ENCODE measurements at regions not wholly inside any gene's neighbourhood (a gene's known extent, or its start where the extent isn't known, plus 50 kb on each side); places are given as distances from the start of the nearest gene placed in this dataset.

GRCh38 chr6:48476257-48476656 is 365.3 kb upstream of the PTCHD4 start:
- Histone ChIP-seq H4K20me1 (ENCODE audit: control insufficient read depth, extremely low read depth, insufficient read depth, low read length) (no peaks in the 10 kb centered on the region), H3K27me3 (ENCODE audit: control insufficient read depth, extremely low read depth, insufficient read depth, low read length) (no peaks in the 10 kb centered on the region), H3K9ac (ENCODE audit: control insufficient read depth, extremely low read depth, insufficient read depth, low read length) (no peak overlapping the region), H3K9me3 (ENCODE audit: control insufficient read depth, low read depth, low read length) (no peaks in the 10 kb centered on the region), H3K27ac (ENCODE audit: control insufficient read depth, insufficient read depth, low read length) (no peak overlapping the region), H3K36me3 (ENCODE audit: control insufficient read depth in 2 of 2, extremely low read depth in 1 of 2, insufficient read depth in 2 of 2, low read length in 2 of 2) (no peaks in the 10 kb centered on the region), H3K4me1 (ENCODE audit: control insufficient read depth, extremely low read depth, insufficient read depth, low read length) (peaks cover 23% of the 10 kb centered on the region), H3K4me3 (ENCODE audit: control insufficient read depth in 2 of 3, extremely low read depth in 1 of 3, insufficient read depth in 2 of 3, low read depth in 1 of 3, low read length in 3 of 3) (no peak overlapping the region), H2AFZ (ENCODE audit: control insufficient read depth, low read length) (no peak overlapping the region), H3K79me2 (ENCODE audit: control insufficient read depth, insufficient read depth, low read length) (no peaks in the 10 kb centered on the region), H3K9me1 (ENCODE audit: control insufficient read depth, extremely low read depth, insufficient read depth, low read length) (no peaks in the 10 kb centered on the region), H3K4me2 (ENCODE audit: control insufficient read depth, extremely low read depth, insufficient read depth, low read depth, low read length) (no peak overlapping the region)
- TF ChIP-seq CTCF (optimal IDR thresholded peaks at IDR 0.05 in 1 of 3, IDR thresholded peaks at IDR 0.05 in 1 of 3, conservative IDR thresholded peaks at IDR 0.05 in 1 of 3; ENCODE audit: extremely low read depth in 1 of 3, insufficient read depth in 2 of 3, low read length in 3 of 3) (peak; percentile 26 to 66 (median 33)), EZH2 (IDR thresholded peaks at IDR 0.05; ENCODE audit: low read length) (no peak)
- FAIRE-seq (peak; percentile 78), DNase-seq (ENCODE audit: low read depth, low spot score) (no peak)
- dilution Hi-C loops (cut with MboI; ENCODE audit: extremely low pct_ligation_motif_present, low sequenced_read_pairs), result no loop called here

- no peak for TF ChIP-seq CTCF (optimal IDR thresholded peaks at IDR 0.05 in 1 of 3, IDR thresholded peaks at IDR 0.05 in 1 of 3, conservative IDR thresholded peaks at IDR 0.05 in 1 of 3; ENCODE audit: extremely low read depth in 1 of 3, insufficient read depth in 2 of 3, low read length in 3 of 3)
- TF ChIP-seq EZH2 (IDR thresholded peaks at IDR 0.05; ENCODE audit: low read length), result no peak
- H3K27ac ChIP-seq (ENCODE audit: control insufficient read depth, insufficient read depth, low read length), result peak overlapping the region; percentile 27
- dilution Hi-C loops (cut with MboI; ENCODE audit: extremely low pct_ligation_motif_present, low sequenced_read_pairs), result no loop called here
- H2AFZ ChIP-seq (ENCODE audit: control insufficient read depth, low read length), result no peak overlapping the region
- peaks cover 23% of the 10 kb centered on the region for H3K4me1 ChIP-seq (ENCODE audit: control insufficient read depth, extremely low read depth, insufficient read depth, low read length)
- peak; percentile 33 for DNase-seq (ENCODE audit: low read depth, low spot score)
- H3K79me2 ChIP-seq (ENCODE audit: control insufficient read depth, insufficient read depth, low read length), result no peaks in the 10 kb centered on the region
- H3K9me3 ChIP-seq (ENCODE audit: control insufficient read depth, low read depth, low read length), result no peaks in the 10 kb centered on the region
- H3K9ac ChIP-seq (ENCODE audit: control insufficient read depth, extremely low read depth, insufficient read depth, low read length), result no peak overlapping the region
- no peaks in the 10 kb centered on the region for H3K36me3 ChIP-seq (ENCODE audit: control insufficient read depth in 2 of 2, extremely low read depth in 1 of 2, insufficient read depth in 2 of 2, low read length in 2 of 2)
- no peaks in the 10 kb centered on the region for H3K27me3 ChIP-seq (ENCODE audit: control insufficient read depth, extremely low read depth, insufficient read depth, low read length)
- H4K20me1 ChIP-seq (ENCODE audit: control insufficient read depth, extremely low read depth, insufficient read depth, low read length), result no peaks in the 10 kb centered on the region
- H3K9me1 ChIP-seq (ENCODE audit: control insufficient read depth, extremely low read depth, insufficient read depth, low read length), result no peaks in the 10 kb centered on the region
- H3K4me2 ChIP-seq (ENCODE audit: control insufficient read depth, extremely low read depth, insufficient read depth, low read depth, low read length), result no peak overlapping the region
- no peak overlapping the region for H3K4me3 ChIP-seq (ENCODE audit: control insufficient read depth in 2 of 3, extremely low read depth in 1 of 3, insufficient read depth in 2 of 3, low read depth in 1 of 3, low read length in 3 of 3)
- peak; percentile 87 for FAIRE-seq
These were observed 364.3 kb upstream of the PTCHD4 start for GRCh38 chr6:48475275-48475674.

Measured in keratinocyte (primary cell).